Activated CD4-positive, alpha-beta T cell treated with anti-CD3 and anti-CD28 coated beads, Interleukin-2, amount 50 U/mL, for 16 hours (primary cell): ENCODE measurements at regions not wholly inside any gene's neighbourhood (a gene's known extent, or its start where the extent isn't known, plus 50 kb on each side); places are given as distances from the start of the nearest gene placed in this dataset.

Experiments
- DNase-seq: peaks from one replicate; pipeline ENCODE4 v3.0.0-alpha.2; 2020

GRCh38 chr17:79164913-79165695 is 90.5 kb downstream of the ENGASE start:
- DNase-seq, result no peak

- no peak for DNase-seq
Measured at GRCh38 chr17:79164408-79164807, 89.8 kb downstream of the ENGASE start.

- DNase-seq, result no peak
Measured at GRCh38 chr17:79163071-79163470, 88.4 kb downstream of the ENGASE start.

- DNase-seq, result no peak
Measured at GRCh38 chr17:79162012-79162963, 87.7 kb downstream of the ENGASE start.

GRCh38 chr17:79160980-79161636 is 86.5 kb downstream of the ENGASE start:
- DNase-seq, result peak; percentile 52

GRCh38 chr17:79159926-79160325 is 85.3 kb downstream of the ENGASE start:
- no peak for DNase-seq

- DNase-seq, result no peak
Measured at GRCh38 chr17:79159471-79159870, 84.8 kb downstream of the ENGASE start.

GRCh38 chr17:79156463-79157095 is 82.0 kb downstream of the ENGASE start:
- no peak for DNase-seq

- no peak for DNase-seq
Measured at GRCh38 chr17:79155701-79156100, 81.1 kb downstream of the ENGASE start.

- no peak for DNase-seq
Measured at GRCh38 chr17:79154951-79155585, 80.4 kb downstream of the ENGASE start.

GRCh38 chr17:79154446-79154845 is 79.8 kb downstream of the ENGASE start:
- no peak for DNase-seq

GRCh38 chr17:79153367-79154130 is 78.9 kb downstream of the ENGASE start:
- DNase-seq, result no peak

- no peak for DNase-seq
Measured at GRCh38 chr17:79152636-79153035, 78.0 kb downstream of the ENGASE start.

GRCh38 chr17:79152110-79152509 is 77.5 kb downstream of the ENGASE start:
- no peak for DNase-seq

- no peak for DNase-seq
Measured at GRCh38 chr17:79150799-79151198, 76.2 kb downstream of the ENGASE start.

GRCh38 chr17:79150035-79150733 is 75.6 kb downstream of the ENGASE start:
- DNase-seq, result no peak

- no peak for DNase-seq
Measured at GRCh38 chr17:79148584-79148983, 74.0 kb downstream of the ENGASE start.

- DNase-seq, result no peak
Measured at GRCh38 chr17:79147746-79148506, 73.3 kb downstream of the ENGASE start.

- DNase-seq, result no peak
Measured at GRCh38 chr17:79146562-79146961, 71.9 kb downstream of the ENGASE start.

GRCh38 chr17:79145548-79145947 is 70.9 kb downstream of the ENGASE start:
- DNase-seq, result no peak
